Nephron progenitor cell (in vitro differentiated cells): ENCODE measurements at regions not wholly inside any gene's neighbourhood (a gene's known extent, or its start where the extent isn't known, plus 50 kb on each side); places are given as distances from the start of the nearest gene placed in this dataset.

Source experiments
- DNase-seq: peaks from one replicate; pipeline ENCODE4 v3.0.0; 2021
- H3K27ac Mint-ChIP-seq: 2 replicates; pipeline ENCODE4 v1.8.0; 2021; ENCODE audit warnings: mild to moderate bottlenecking, moderate library complexity, mixed read lengths
- H3K27me3 Mint-ChIP-seq: 2 replicates; pipeline ENCODE4 v1.8.0; 2021; ENCODE audit warnings: mild to moderate bottlenecking, low read depth, mixed read lengths; ENCODE audit not compliant: poor library complexity
- H3K36me3 Mint-ChIP-seq: 2 replicates; pipeline ENCODE4 v1.8.0; 2021; ENCODE audit warnings: low read depth, mixed read lengths
- H3K4me1 Mint-ChIP-seq: 2 replicates; pipeline ENCODE4 v1.8.0; 2021; ENCODE audit warnings: mixed read lengths
- H3K4me3 Mint-ChIP-seq: 2 replicates; pipeline ENCODE4 v1.8.0; 2021; ENCODE audit warnings: mild to moderate bottlenecking, moderate library complexity, mixed read lengths
- H3K9me3 Mint-ChIP-seq: 2 replicates; pipeline ENCODE4 v1.8.0; 2021; ENCODE audit warnings: mild to moderate bottlenecking, moderate library complexity, mixed read lengths
- CTCF ChIP-seq: fragments of 200-600 bp; sonication (generic); IDR thresholded peaks from 2 replicates; pipeline ENCODE4 v1.5.0; 2021; ENCODE audit warnings: antibody characterized with exemption

GRCh38 chr5:67363963-67364362 lies 167.4 kb upstream of the CD180 start:
- Mint-ChIP-seq H3K4me1 (no peaks in the 10 kb centered on the region), H3K9me3 (no peaks in the 10 kb centered on the region), H3K27ac (no peak overlapping the region), H3K36me3 (no peaks in the 10 kb centered on the region), H3K27me3 (peaks cover 6% of the 10 kb centered on the region), H3K4me3 (no peak overlapping the region)
- DNase-seq = no peak
- no peak for TF ChIP-seq CTCF

- no peak overlapping the region for H3K27ac Mint-ChIP-seq
- no peaks in the 10 kb centered on the region for H3K9me3 Mint-ChIP-seq
- no peaks in the 10 kb centered on the region for H3K4me1 Mint-ChIP-seq
- peaks cover 6% of the 10 kb centered on the region for H3K27me3 Mint-ChIP-seq
- no peak for TF ChIP-seq CTCF
- no peak overlapping the region for H3K4me3 Mint-ChIP-seq
- no peak for DNase-seq
- no peaks in the 10 kb centered on the region for H3K36me3 Mint-ChIP-seq
Observed at GRCh38 chr5:67363180-67363709, 166.6 kb upstream of the CD180 start.

- H3K27me3 Mint-ChIP-seq = peaks cover 6% of the 10 kb centered on the region
Observed at GRCh38 chr5:67361932-67362729, 165.5 kb upstream of the CD180 start.

GRCh38 chr5:67360047-67360446 lies 163.4 kb upstream of the CD180 start:
- no peak for DNase-seq

More at GRCh38 chr5:67361932-67362729, 165.5 kb upstream of the CD180 start:
- Mint-ChIP-seq H3K4me3 (no peak overlapping the region), H3K36me3 (no peaks in the 10 kb centered on the region), H3K27ac (no peak overlapping the region), H3K9me3 (no peaks in the 10 kb centered on the region), H3K4me1 (no peaks in the 10 kb centered on the region)
- no peak for TF ChIP-seq CTCF
- DNase-seq = no peak

GRCh38 chr5:67358186-67358585 lies 161.6 kb upstream of the CD180 start:
- TF ChIP-seq CTCF = no peak
- Mint-ChIP-seq H3K36me3 (no peaks in the 10 kb centered on the region), H3K27me3 (peaks cover 4% of the 10 kb centered on the region), H3K4me3 (no peak overlapping the region), H3K27ac (no peak overlapping the region), H3K9me3 (no peaks in the 10 kb centered on the region), H3K4me1 (peaks cover 24% of the 10 kb centered on the region)
- DNase-seq = no peak

More at GRCh38 chr5:67360047-67360446, 163.4 kb upstream of the CD180 start:
- peaks cover 6% of the 10 kb centered on the region for H3K27me3 Mint-ChIP-seq
- H3K36me3 Mint-ChIP-seq = no peaks in the 10 kb centered on the region
- TF ChIP-seq CTCF = no peak
- no peak overlapping the region for H3K4me3 Mint-ChIP-seq
- no peaks in the 10 kb centered on the region for H3K9me3 Mint-ChIP-seq
- H3K27ac Mint-ChIP-seq = no peak overlapping the region
- peaks cover 5% of the 10 kb centered on the region for H3K4me1 Mint-ChIP-seq
